Hematopoietic multipotent progenitor cell treated with erythropoietin and hydrocortisone succinate and interleukin-3 and kit ligand, for 8 days (in vitro differentiated cells): ENCODE measurements at regions not wholly inside any gene's neighbourhood (a gene's known extent, or its start where the extent isn't known, plus 50 kb on each side); places are given as distances from the start of the nearest gene placed in this dataset.
"Not testable (repeated sequence)": the region's sequence is repeated elsewhere in the genome, so short reads cannot be mapped to it uniquely, and the experiment has no call there.

Source experiments
- DNase-seq: peaks from one replicate; pipeline ENCODE4 v3.0.0-alpha.2; 2015

GRCh38 chr7:73244782-73245311 is 63.8 kb downstream of the NSUN5 start:
- not testable (repeated sequence) for DNase-seq

GRCh38 chr7:73234994-73235717 is 73.5 kb downstream of the NSUN5 start:
- not testable (repeated sequence) for DNase-seq

- not testable (repeated sequence) for DNase-seq
These were observed 82.9 kb downstream of the NSUN5 start for GRCh38 chr7:73225745-73226144.

DNA sequence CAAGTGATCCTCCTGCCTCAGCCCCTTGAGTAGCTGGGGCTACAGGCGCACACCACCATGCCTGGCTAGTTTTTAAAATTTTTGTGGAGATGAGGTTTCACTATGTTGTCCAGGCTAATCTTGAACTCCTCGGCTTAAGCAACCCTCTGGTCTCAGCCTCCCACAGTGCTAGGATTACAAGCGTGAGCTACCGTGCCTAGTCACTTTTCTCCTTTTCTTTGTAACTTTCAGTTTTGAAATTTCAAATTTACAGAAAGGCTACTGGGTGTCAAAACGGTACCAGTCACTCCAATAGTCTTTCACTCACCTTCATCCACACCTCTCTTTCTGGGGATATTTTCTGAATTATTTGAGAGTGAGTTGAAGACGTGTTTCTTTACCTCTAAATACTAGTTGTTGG is 86.9 kb downstream of the NSUN5 start:
- DNase-seq: not testable (repeated sequence)

- DNase-seq: not testable (repeated sequence)
These were observed 87.8 kb downstream of the NSUN5 start for GRCh38 chr7:73220766-73221370.

GRCh38 chr7:73220357-73220756 is 88.3 kb downstream of the NSUN5 start:
- DNase-seq: not testable (repeated sequence)

DNA sequence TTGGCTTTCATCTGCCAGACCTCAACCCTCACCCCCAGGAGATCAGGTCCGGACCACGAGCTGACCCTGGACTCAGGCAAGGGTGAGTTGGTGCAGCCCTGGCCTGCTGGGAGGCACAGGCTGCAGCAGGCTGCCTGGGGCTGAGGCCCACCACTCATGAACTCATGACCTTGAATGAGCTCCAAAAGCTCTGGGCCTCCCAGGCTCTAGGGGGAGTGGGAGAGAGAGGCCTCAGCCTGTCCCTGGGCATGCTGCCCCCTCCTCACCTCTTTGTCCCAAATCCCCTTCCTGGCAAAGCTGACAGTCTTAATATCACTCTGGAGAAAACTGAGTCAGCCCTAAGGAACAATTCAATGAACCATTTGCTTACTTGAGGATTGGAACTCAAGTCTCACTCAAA is 89.8 kb downstream of the NSUN5 start:
- DNase-seq: not testable (repeated sequence)

GRCh38 chr7:73216046-73216675 is 92.5 kb downstream of the NSUN5 start:
- DNase-seq: not testable (repeated sequence)

GRCh38 chr7:73215232-73215631 is 93.4 kb downstream of the NSUN5 start:
- DNase-seq: not testable (repeated sequence)

DNA sequence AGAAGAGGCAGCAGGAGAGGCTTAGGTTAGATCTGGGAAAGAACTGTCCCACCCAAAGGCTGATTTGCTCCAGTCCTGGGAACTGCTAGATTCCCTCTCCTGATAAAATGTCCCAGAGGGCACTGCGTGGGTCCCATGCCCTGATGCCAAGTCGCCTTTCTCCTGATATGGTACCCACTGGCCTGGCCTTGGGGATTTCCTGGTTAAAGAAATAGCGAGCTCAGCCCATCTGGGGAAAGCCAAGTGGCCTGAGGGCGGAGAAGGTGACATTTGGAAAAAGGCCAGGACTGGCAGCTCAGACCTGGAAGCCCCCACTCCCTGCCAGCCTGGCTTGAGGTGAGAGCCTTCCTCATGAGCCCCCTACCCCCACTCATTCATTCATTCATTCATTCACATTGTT is 94.2 kb downstream of the NSUN5 start:
- DNase-seq: peak; percentile 0

DNA sequence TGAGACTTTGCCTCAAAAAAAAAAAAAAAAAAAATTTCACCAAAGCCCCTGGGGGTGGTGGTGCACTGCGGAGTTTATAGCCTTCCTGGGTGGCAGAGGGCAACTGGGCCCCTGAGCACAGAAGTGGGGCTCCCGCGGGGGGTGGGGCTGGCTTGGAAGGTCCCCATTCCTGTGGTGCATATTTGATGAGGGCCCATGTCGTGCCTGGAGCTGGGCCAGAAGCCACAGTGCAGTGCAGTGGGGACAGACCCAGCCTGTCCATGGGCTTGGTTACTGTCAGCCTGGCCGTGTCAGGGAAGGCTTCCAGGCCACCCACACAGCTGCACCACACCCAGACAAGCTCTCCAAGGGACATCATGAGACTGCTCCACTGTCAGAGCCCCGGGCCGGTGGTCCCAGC is 95.5 kb downstream of the NSUN5 start:
- not testable (repeated sequence) for DNase-seq

- DNase-seq: not testable (repeated sequence)
These were observed 103.0 kb downstream of the NSUN5 start for GRCh38 chr7:73205594-73205993.

GRCh38 chr7:73204898-73205297 is 103.7 kb downstream of the NSUN5 start:
- not testable (repeated sequence) for DNase-seq

DNA sequence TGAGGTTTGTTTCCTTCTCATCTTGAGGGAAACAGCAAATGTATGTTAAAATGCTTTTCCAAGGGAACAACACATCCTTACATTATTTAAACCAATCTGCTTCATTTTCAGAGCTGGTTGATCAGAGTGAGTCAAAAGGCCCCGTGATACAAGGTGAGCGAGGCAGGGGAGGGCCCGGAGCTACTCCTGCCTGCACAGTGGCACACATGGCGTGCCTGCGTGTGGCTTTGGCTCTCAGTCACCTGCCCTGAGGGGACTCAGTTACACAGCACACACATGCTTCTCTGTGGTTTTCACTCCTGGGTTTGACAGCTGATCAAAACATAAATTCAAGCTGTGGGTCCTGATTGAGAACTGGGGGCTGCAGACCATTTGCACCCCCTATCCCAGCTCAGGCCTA is 105.3 kb downstream of the NSUN5 start:
- DNase-seq: not testable (repeated sequence)

DNA sequence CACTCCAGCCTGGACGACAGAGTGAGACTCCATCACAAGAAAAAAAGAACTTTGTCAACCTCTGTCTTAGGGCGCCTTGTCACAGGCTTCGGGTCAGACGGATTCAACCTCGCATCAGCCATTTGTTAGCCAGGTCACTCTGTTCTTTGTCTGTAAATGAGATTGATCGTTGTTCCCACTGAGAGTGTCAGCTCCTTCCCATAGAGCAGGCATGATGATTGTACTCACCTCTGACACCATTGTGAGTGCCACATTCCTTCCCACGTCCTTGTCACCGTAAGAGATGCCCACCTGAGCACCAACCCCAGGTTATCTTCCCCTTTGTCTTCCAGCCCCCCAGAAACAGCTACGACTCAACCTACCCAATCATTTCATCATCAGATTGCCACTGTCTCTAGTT is 107.4 kb downstream of the NSUN5 start:
- peak; percentile 0 for DNase-seq

- DNase-seq: not testable (repeated sequence)
These were observed 108.0 kb downstream of the NSUN5 start for GRCh38 chr7:73200518-73201099.

DNA sequence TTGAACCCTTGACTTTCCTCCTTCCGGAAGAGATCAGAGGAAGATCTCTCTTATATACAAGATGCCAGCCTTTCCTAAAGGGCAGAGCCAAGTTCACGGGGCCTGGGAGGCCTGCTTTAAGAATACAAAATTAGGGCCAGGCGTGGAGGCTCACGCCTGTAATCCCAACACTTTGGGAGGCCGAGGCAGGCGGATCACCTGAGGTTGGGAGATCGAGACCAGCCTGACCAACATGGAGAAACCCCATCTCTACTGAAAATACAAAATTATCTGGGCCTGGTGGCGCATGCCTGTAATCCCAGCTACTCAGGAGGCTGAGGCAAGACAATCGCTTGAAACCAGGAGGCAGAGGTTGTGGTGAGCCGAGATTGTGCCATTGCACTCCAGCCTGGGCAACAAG is 108.2 kb upstream of the SPDYE9 start:
- DNase-seq: not testable (repeated sequence)

DNA sequence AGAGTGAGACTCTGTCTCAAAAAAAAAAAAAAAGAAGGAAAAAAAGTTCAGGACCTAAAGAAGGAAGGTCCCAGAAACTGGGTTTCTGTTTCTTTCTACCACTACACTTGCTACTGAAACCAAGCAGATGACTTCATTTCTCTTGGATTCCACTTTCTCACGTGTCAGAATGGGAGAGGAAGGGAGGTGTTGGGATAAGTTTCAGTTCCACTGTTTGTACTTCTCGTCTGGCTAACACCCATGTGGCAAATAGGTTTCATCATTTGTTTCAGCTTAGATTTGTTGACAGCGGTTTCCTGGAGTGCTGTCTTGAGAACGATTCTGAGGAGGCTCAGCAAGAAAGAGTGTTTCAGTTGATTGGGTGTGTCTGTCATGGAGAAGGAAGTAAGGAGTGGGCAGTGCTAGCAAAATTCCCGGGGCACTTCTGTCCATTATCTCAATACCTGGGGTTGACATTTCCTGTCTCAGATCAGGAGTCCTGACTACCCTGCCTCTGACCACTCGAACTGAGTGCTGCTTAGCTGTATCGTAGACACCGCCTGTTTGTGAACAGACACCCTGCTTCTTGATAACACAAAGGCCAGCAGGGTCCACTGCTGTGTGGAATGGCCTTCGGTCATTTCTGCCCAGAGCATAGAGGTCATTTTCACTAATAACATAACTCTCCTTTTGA is 104.8 kb upstream of the SPDYE9 start:
- not testable (repeated sequence) for DNase-seq

- DNase-seq: not testable (repeated sequence)
These were observed 102.4 kb upstream of the SPDYE9 start for GRCh38 chr7:73188287-73188686.

GRCh38 chr7:73186589-73187309 is 100.9 kb upstream of the SPDYE9 start:
- DNase-seq: not testable (repeated sequence)

DNA sequence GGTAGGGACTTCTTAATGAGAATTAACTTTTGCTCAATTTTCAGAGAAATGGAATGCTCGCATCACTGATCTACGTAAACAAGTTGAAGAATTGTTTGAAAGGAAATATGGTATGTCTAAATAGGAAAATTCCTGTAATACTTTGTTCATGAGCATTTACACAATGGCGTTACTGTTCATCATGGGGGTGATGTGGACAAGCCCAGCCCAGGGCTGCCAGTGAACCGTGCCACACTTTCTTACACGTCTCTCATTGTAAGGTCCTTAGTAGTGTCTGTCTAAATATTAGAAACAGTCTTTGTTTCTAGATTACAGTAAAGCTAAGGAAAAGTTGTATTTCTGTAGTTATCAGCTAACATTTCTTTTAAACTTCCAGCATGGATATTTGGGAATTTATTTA is 91.0 kb upstream of the SPDYE9 start:
- DNase-seq: not testable (repeated sequence)

DNA sequence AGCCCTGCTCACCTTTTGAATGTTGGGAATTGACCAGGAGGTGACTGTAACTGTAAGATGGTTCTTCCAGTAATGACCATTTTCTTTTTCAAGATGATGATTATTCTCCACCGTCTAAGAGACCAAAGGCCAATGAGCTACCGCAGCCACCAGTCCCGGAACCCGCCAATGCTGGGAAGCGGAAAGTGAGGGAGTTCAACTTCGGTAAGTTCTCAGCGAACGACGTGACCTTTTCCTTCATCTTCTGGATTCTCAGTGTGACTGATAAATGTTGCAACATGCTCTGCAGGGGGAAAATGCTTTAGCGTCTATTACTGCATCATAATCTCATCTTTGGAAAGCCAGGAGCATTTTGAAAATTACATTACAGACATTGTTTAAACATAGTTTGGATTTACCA is 89.5 kb upstream of the SPDYE9 start:
- DNase-seq: not testable (repeated sequence)
